Trophoblast cell (in vitro differentiated cells and primary cell): ENCODE measurements at regions not wholly inside any gene's neighbourhood (a gene's known extent, or its start where the extent isn't known, plus 50 kb on each side); places are given as distances from the start of the nearest gene placed in this dataset.
"Not testable (repeated sequence)": the region's sequence is repeated elsewhere in the genome, so short reads cannot be mapped to it uniquely, and the experiment has no call there.

Experiments used
- DNase-seq, 2 donors: peaks; one replicate each; pipeline ENCODE4 v3.0.0-alpha.2; 2016
- H2AFZ ChIP-seq: 2 replicates; pipeline ENCODE4 v1.6.1; 2013; ENCODE audit warnings: low read length, moderate library complexity, mild to moderate bottlenecking; ENCODE audit not compliant: insufficient read depth, poor library complexity
- H2AK5ac ChIP-seq: 2 replicates; pipeline ENCODE4 v1.6.1; 2013; ENCODE audit warnings: mild to moderate bottlenecking, low read length
- H2BK120ac ChIP-seq: 2 replicates; pipeline ENCODE4 v1.6.1; 2013; ENCODE audit warnings: low read length, mild to moderate bottlenecking, moderate library complexity; ENCODE audit not compliant: insufficient read depth, poor library complexity
- H2BK12ac ChIP-seq: 2 replicates; pipeline ENCODE4 v1.6.1; 2013; ENCODE audit warnings: mild to moderate bottlenecking, low read length, moderate library complexity
- H2BK5ac ChIP-seq: 2 replicates; pipeline ENCODE4 v1.6.1; 2013; ENCODE audit warnings: low read length, low read depth, moderate library complexity, mild to moderate bottlenecking; ENCODE audit not compliant: poor library complexity
- H3K14ac ChIP-seq: 2 replicates; pipeline ENCODE4 v1.6.1; 2013; ENCODE audit warnings: mild to moderate bottlenecking, low read length
- H3K18ac ChIP-seq: 2 replicates; pipeline ENCODE4 v1.6.1; 2013; ENCODE audit warnings: mild to moderate bottlenecking, low read length
- H3K23ac ChIP-seq: 2 replicates; pipeline ENCODE4 v1.6.1; 2013; ENCODE audit warnings: low read length
- H3K27ac ChIP-seq: 2 replicates; pipeline ENCODE4 v1.5.1; 2013; ENCODE audit warnings: low read depth, mild to moderate bottlenecking, inconsistent platforms, low read length, moderate library complexity
- H3K27me3 ChIP-seq: 2 replicates; pipeline ENCODE4 v1.6.1; 2013; ENCODE audit warnings: inconsistent platforms, mild to moderate bottlenecking, low read length, moderate library complexity; ENCODE audit not compliant: insufficient read depth
- H3K36me3 ChIP-seq, 2 experiments: 1 replicate in 1 of 2; 2 replicates in 1 of 2; pipeline ENCODE4 v1.6.1; 2013; ENCODE audit warnings: low read length in 2 of 2, mild to moderate bottlenecking in 2 of 2, moderate library complexity in 1 of 2; ENCODE audit not compliant: insufficient read depth in 2 of 2, control insufficient read depth in 1 of 2
- H3K4ac ChIP-seq: 2 replicates; pipeline ENCODE4 v1.6.1; 2013; ENCODE audit warnings: low read depth, mild to moderate bottlenecking, low read length, moderate library complexity
- H3K4me1 ChIP-seq, 2 experiments: 1 replicate in 1 of 2; 2 replicates in 1 of 2; pipeline ENCODE4 v1.6.1; 2013; ENCODE audit warnings: low read length in 2 of 2, mild to moderate bottlenecking in 2 of 2, moderate library complexity in 1 of 2; ENCODE audit not compliant: insufficient read depth in 2 of 2, control insufficient read depth in 1 of 2
- H3K4me2 ChIP-seq: 2 replicates; pipeline ENCODE4 v1.6.1; 2013; ENCODE audit warnings: inconsistent platforms, mild to moderate bottlenecking, low read length, moderate library complexity
- H3K4me3 ChIP-seq: 2 replicates; pipeline ENCODE4 v1.5.1; 2013; ENCODE audit warnings: mild to moderate bottlenecking, low read depth, low read length, inconsistent platforms
- H3K79me1 ChIP-seq: one replicate; pipeline ENCODE4 v1.6.1; 2013; ENCODE audit warnings: low read length
- H3K79me2 ChIP-seq: 2 replicates; pipeline ENCODE4 v1.6.1; 2013; ENCODE audit warnings: low read length, mild to moderate bottlenecking; ENCODE audit not compliant: control insufficient read depth, insufficient read depth, poor library complexity
- H3K9ac ChIP-seq: 2 replicates; pipeline ENCODE4 v1.6.1; 2013; ENCODE audit warnings: mild to moderate bottlenecking, low read length
- H3K9me3 ChIP-seq: 2 replicates; pipeline ENCODE4 v1.6.1; 2013; ENCODE audit warnings: low read depth, mild to moderate bottlenecking, control low read depth, inconsistent platforms, low read length; ENCODE audit not compliant: insufficient read depth
- H4K12ac ChIP-seq: 2 replicates; pipeline ENCODE4 v1.6.1; 2013; ENCODE audit warnings: low read depth, mild to moderate bottlenecking, low read length, moderate library complexity
- H4K8ac ChIP-seq: 2 replicates; pipeline ENCODE4 v1.6.1; 2013; ENCODE audit warnings: low read depth, mild to moderate bottlenecking, low read length, moderate library complexity
- H4K91ac ChIP-seq: one replicate; pipeline ENCODE4 v1.6.1; 2013; ENCODE audit warnings: low read depth, mild to moderate bottlenecking, low read length, moderate library complexity
- WGBS: extraction: QIAGEN DNeasy Blood & Tissue Kit; methylation state at CpG from one replicate; pipeline ENCODE4 v1.1.7; 2013; ENCODE audit warnings: missing lambda C conversion rate; ENCODE audit not compliant: insufficient read length, insufficient coverage; ENCODE audit errors: extremely low coverage; 5-methylcytosine and 5-hydroxymethylcytosine counted together

DNA sequence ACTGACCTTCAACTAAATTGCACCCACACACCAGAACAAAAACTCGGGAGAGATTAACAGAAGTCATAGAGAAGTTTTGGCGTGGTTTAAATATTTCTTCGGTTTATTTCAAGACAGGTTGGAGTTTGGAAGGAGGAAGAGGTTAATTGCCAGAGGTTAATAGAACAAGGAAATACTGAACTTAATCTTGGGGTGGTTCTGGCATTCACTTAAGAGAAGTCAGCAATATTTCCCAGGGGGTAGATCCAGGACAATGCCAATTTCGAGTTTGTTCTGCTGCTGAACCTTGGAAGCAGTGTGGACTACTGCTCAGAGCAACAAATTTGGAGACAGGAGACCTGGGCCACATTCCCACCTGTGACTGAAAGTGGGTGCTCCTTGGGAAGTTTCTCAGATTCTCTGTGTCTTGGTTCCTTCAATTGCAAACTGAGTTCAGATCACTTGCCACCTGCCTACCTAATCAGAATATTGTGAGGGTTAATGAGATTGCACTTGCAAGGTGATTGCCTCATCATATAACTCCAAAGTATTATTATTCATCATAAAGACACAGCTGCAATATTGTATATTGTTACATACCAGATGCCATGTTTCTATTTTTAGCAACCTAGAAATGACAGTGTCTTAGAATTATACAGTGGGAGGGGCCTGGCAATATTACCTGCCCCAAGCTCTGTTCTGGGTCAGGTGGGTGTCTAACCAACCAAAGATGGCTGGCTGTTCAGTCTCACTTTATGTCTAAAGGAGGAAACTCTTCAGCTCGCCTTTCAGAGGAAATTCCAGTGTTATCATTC lies 217.4 kb downstream of the CDCA7 start:
- no peak overlapping the region for H3K4me3 ChIP-seq
- H2BK12ac ChIP-seq = no peak overlapping the region
- no peak overlapping the region for H4K8ac ChIP-seq
- H3K4ac ChIP-seq = no peak overlapping the region
- H3K18ac ChIP-seq = no peak overlapping the region
- no peak for DNase-seq
- H4K91ac ChIP-seq = no peak overlapping the region
- H3K9ac ChIP-seq = no peak overlapping the region
- no peak overlapping the region for H3K14ac ChIP-seq
- H3K79me2 ChIP-seq = no peaks in the 10 kb centered on the region
- H3K9me3 ChIP-seq = peaks cover 2% of the 10 kb centered on the region
- 100% methylated on average over 2 of the region's 5 CpGs for WGBS
- no peak overlapping the region for H2AFZ ChIP-seq
- H3K36me3 ChIP-seq = no peaks in the 10 kb centered on the region
- no peak overlapping the region for H4K12ac ChIP-seq
- no peak overlapping the region for H2BK120ac ChIP-seq
- no peaks in the 10 kb centered on the region for H3K27me3 ChIP-seq
- no peak overlapping the region for H3K23ac ChIP-seq
- no peak overlapping the region for H2AK5ac ChIP-seq
- no peaks in the 10 kb centered on the region for H3K79me1 ChIP-seq
- H3K27ac ChIP-seq = no peak overlapping the region
- H3K4me1 ChIP-seq = no peaks in the 10 kb centered on the region
- H3K4me2 ChIP-seq = no peak overlapping the region
- H2BK5ac ChIP-seq = no peak overlapping the region

DNA sequence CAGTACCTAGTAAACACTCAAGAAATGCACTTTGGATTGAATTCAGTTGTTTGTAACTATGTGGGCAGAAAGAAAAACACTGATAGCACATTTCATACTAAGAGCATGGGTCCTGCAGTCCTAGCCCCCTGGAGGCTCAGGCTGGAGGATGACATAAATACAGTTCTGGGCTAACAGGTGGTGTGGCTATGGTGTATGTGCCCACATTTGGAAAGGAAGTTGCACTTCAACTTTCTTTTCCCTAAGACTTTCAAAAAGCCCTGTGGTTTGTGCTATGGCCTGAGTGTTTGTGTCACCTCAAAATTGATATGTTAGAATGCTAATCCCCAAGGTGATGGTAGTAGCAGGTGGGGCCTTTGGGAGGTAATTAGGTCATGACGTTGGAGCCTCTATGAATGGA lies 218.2 kb downstream of the CDCA7 start:
- H4K8ac ChIP-seq = no peak overlapping the region
- H4K91ac ChIP-seq = no peak overlapping the region
- no peak overlapping the region for H3K18ac ChIP-seq
- H2AFZ ChIP-seq = no peak overlapping the region
- H3K9ac ChIP-seq = no peak overlapping the region
- H3K79me1 ChIP-seq = no peaks in the 10 kb centered on the region
- H3K27me3 ChIP-seq = no peaks in the 10 kb centered on the region
- WGBS = no CpG with 5 or more reads among the region's 1 CpG
- H3K9me3 ChIP-seq = peaks cover 2% of the 10 kb centered on the region
- no peak overlapping the region for H3K14ac ChIP-seq
- no peak overlapping the region for H3K4me2 ChIP-seq
- no peak overlapping the region for H2BK12ac ChIP-seq
- H3K36me3 ChIP-seq = no peaks in the 10 kb centered on the region
- no peak overlapping the region for H4K12ac ChIP-seq
- H2BK5ac ChIP-seq = no peak overlapping the region
- H2AK5ac ChIP-seq = no peak overlapping the region
- no peak overlapping the region for H2BK120ac ChIP-seq
- DNase-seq = no peak
- H3K4ac ChIP-seq = no peak overlapping the region
- no peak overlapping the region for H3K4me3 ChIP-seq
- H3K79me2 ChIP-seq = no peaks in the 10 kb centered on the region
- no peaks in the 10 kb centered on the region for H3K4me1 ChIP-seq
- H3K23ac ChIP-seq = no peak overlapping the region
- H3K27ac ChIP-seq = no peak overlapping the region

DNA sequence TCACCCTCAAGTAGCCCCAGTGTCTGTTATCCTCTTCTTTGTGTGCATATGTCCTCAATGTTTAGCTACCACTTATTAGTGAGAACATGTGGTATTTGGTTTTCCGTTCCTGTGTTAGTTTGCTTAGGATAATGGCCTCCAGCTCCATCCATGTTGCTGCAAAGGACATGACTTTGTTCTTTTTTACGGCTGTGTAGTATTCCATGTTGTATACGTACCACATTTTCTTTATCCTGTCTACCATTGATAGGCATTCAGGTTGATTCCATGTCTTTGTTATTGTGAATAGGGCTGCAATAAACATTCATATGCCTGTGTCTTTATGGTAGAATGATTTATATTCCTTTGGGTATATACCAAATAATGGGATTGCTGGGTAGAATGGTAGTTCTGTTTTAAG lies 219.1 kb downstream of the CDCA7 start:
- not testable (repeated sequence) for H2BK12ac ChIP-seq, H3K23ac ChIP-seq, H3K14ac ChIP-seq, H2AFZ ChIP-seq, H3K18ac ChIP-seq, H3K27ac ChIP-seq, H3K27me3 ChIP-seq, H3K9me3 ChIP-seq, H4K12ac ChIP-seq, H3K4ac ChIP-seq, H4K91ac ChIP-seq, H2AK5ac ChIP-seq, H2BK120ac ChIP-seq, H4K8ac ChIP-seq, DNase-seq, H3K36me3 ChIP-seq, H2BK5ac ChIP-seq, H3K79me1 ChIP-seq, H3K4me1 ChIP-seq, H3K79me2 ChIP-seq, H3K4me3 ChIP-seq, H3K9ac ChIP-seq, H3K4me2 ChIP-seq
- WGBS = no CpG with 5 or more reads among the region's 3 CpGs

DNA sequence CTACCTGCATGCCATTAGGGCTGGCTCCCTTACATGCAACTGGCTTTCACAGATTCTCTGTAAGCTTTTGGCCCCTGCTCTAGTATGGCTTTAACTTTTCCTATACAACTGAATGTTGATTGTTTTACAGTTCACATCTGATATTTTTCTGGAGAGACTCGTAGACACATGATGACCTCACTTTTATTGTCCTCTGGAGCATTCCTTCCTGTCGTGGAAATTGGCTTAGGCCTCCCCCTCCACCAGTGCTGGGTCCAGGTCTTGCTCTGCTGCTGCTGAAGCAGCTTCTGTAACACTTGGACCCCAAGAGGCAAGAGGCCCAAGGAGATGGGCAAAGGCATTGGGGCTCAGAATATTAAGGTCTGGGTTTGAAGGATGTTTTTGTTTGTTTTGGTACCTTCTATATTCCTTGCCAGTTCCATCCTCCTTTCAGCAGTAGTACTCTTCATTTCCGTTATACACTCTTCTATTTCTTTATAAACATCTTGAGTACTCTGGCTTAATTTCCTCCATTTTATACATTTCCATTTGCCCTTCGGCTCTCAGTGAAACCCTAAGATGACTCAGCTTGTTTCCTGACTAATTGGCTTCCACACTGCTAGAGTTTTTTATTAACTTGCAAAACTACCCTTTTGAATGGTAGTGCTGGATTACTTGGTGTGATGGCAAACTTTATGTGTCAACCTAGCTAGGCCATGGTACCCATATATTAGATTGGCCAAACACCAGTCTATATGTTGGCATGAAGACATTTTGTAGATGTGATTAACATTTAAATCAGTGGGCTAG lies 219.8 kb downstream of the CDCA7 start:
- no peaks in the 10 kb centered on the region for H3K79me2 ChIP-seq
- peaks cover 2% of the 10 kb centered on the region for H3K9me3 ChIP-seq
- no peak overlapping the region for H2AK5ac ChIP-seq
- no peak overlapping the region for H3K4me2 ChIP-seq
- WGBS = 100% methylated on average over 1 of the region's 4 CpGs
- H2AFZ ChIP-seq = no peak overlapping the region
- H3K9ac ChIP-seq = no peak overlapping the region
- no peak overlapping the region for H2BK5ac ChIP-seq
- no peak overlapping the region for H3K18ac ChIP-seq
- H3K27me3 ChIP-seq = no peaks in the 10 kb centered on the region
- no peak overlapping the region for H2BK120ac ChIP-seq
- no peak overlapping the region for H4K12ac ChIP-seq
- no peak overlapping the region for H3K4me3 ChIP-seq
- no peak overlapping the region for H4K91ac ChIP-seq
- H3K14ac ChIP-seq = no peak overlapping the region
- H3K23ac ChIP-seq = no peak overlapping the region
- H3K4ac ChIP-seq = no peak overlapping the region
- H4K8ac ChIP-seq = no peak overlapping the region
- no peaks in the 10 kb centered on the region for H3K4me1 ChIP-seq
- no peaks in the 10 kb centered on the region for H3K36me3 ChIP-seq
- no peaks in the 10 kb centered on the region for H3K79me1 ChIP-seq
- H3K27ac ChIP-seq = no peak overlapping the region
- DNase-seq = no peak
- H2BK12ac ChIP-seq = no peak overlapping the region
